ENCODE measurements at regions not wholly inside any gene's neighbourhood (a gene's known extent, or its start where the extent isn't known, plus 50 kb on each side); places are given as distances from the start of the nearest gene placed in this dataset.

GRCh38 chr20:11989018-11989771, 71.5 kb downstream of the BTBD3 start:
- no peak overlapping the region for H3K4me3 ChIP-seq (replicated peaks; ENCODE audit: insufficient read depth, low read length)
- DNase-seq (ENCODE audit: low read depth in 1 of 2, low spot score in 1 of 2) = no peak
- H3K27me3 ChIP-seq (ENCODE audit: insufficient read depth, poor library complexity, severe bottlenecking) = peaks cover 5% of the 10 kb centered on the region
- H3K27ac ChIP-seq (replicated peaks) = no peak overlapping the region
- TF ChIP-seq POLR2AphosphoS5 (IDR thresholded peaks at IDR 0.05; ENCODE audit: low read depth) = no peak
- no peak for TF ChIP-seq GABPA (IDR thresholded peaks at IDR 0.05; ENCODE audit: low read depth)
- TF ChIP-seq SPI1 (IDR thresholded peaks at IDR 0.05; ENCODE audit: borderline replicate concordance, low read depth) = no peak
- TF ChIP-seq CTCF (IDR thresholded peaks at IDR 0.05; ENCODE audit: insufficient read depth, low read length) = no peak
- no peak for TF ChIP-seq REST (IDR thresholded peaks at IDR 0.05; ENCODE audit: insufficient replicate concordance, low read depth)

- H3K27ac ChIP-seq (replicated peaks) = no peak overlapping the region
These were observed 74.7 kb downstream of the BTBD3 start for GRCh38 chr20:11992426-11992825.

More at GRCh38 chr20:11992426-11992825, 74.7 kb downstream of the BTBD3 start:
- no peak for DNase-seq (ENCODE audit: low read depth in 1 of 2, low spot score in 1 of 2)
- Histone ChIP-seq H3K27me3 (ENCODE audit: insufficient read depth, poor library complexity, severe bottlenecking) (peaks cover 5% of the 10 kb centered on the region), H3K4me3 (replicated peaks; ENCODE audit: insufficient read depth, low read length) (no peak overlapping the region)
- TF ChIP-seq REST (IDR thresholded peaks at IDR 0.05; ENCODE audit: insufficient replicate concordance, low read depth) (no peak), POLR2AphosphoS5 (IDR thresholded peaks at IDR 0.05; ENCODE audit: low read depth) (no peak), GABPA (IDR thresholded peaks at IDR 0.05; ENCODE audit: low read depth) (no peak), CTCF (IDR thresholded peaks at IDR 0.05; ENCODE audit: insufficient read depth, low read length) (no peak), SPI1 (IDR thresholded peaks at IDR 0.05; ENCODE audit: borderline replicate concordance, low read depth) (no peak)

Measured in HL-60 (cell line).